GM18907 (cell line): ENCODE measurements at regions not wholly inside any gene's neighbourhood (a gene's known extent, or its start where the extent isn't known, plus 50 kb on each side); places are given as distances from the start of the nearest gene placed in this dataset.

Experiments used
- ATAC-seq: cut with Tn5 transposase; IDR thresholded peaks from one replicate; pipeline ENCODE4 v1.9.1; 2021; ENCODE audit warnings: mild to moderate bottlenecking, moderate library complexity; ENCODE audit not compliant: unreplicated experiment

DNA sequence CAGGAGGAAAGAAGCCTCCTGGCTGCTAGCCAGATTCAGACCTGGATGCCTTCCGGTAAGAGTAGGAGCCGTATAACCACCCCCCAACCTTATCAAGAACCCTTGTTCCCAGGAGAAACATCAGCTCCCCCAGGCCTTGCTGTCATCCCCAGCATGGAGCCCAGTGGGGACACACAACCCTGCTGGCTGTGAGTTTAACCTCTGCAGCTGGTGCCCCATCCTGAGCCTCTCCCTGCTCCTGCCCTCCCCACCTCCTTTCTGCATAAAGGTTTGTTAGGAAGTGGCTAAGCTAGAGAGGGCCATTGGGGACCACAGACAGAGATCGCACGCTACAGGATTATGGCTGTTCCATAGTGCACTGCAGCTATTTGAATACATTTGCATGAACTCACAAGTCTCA, 55.5 kb upstream of the RPL38 start:
- ATAC-seq = no peak

DNA sequence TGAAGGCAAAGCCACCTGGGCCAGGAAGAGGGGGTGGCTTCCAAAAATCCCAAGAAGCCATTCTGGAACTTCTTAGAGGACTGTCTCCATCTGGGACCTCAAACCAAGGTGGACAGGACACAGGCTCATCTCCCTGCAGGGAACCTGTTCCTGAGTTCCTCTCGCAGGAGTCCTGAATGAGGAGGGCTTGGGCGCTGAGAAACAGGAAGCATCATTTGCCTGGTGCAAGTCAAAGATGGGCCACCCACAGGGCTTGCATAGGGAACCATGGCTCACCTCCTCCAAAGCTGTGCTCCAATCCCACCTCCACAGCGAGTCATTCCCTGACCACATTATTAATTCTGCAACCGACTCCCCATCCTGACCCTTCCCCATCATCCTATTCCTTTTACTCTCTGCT, 55.0 kb upstream of the RPL38 start:
- no peak for ATAC-seq

DNA sequence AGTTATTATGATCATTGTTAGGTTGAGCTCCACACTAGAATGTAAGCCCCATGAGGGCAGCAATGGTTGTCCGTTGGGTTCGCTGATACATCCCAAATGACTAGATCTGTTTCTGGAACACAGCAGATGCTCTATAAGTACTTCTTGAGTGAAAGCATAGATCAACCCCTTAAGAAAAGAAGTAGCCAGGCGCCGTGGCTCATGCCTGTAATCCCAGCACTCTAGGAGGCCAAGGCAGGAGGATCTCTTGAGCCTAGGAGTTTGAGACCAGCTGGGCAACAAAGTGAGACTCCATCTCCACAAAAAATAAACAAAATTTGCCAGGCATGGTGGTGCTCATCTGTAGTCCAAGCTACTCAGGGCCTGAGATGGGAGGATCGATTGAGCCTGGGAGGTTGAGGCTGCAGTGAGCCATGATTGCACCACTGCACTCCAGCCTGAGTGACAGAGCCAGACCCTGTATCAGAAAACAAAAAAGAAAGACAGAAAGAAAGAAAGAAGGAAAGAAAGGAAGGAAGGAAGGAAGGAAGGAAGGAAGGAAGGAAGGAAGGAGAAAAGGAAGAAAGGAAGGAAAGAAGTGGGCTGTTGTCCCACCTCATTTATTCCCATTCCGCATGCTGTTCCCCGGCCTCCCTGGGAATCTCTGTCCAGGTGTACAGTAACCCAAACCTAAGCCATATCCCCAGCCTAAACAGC, 54.4 kb upstream of the RPL38 start:
- no peak for ATAC-seq

DNA sequence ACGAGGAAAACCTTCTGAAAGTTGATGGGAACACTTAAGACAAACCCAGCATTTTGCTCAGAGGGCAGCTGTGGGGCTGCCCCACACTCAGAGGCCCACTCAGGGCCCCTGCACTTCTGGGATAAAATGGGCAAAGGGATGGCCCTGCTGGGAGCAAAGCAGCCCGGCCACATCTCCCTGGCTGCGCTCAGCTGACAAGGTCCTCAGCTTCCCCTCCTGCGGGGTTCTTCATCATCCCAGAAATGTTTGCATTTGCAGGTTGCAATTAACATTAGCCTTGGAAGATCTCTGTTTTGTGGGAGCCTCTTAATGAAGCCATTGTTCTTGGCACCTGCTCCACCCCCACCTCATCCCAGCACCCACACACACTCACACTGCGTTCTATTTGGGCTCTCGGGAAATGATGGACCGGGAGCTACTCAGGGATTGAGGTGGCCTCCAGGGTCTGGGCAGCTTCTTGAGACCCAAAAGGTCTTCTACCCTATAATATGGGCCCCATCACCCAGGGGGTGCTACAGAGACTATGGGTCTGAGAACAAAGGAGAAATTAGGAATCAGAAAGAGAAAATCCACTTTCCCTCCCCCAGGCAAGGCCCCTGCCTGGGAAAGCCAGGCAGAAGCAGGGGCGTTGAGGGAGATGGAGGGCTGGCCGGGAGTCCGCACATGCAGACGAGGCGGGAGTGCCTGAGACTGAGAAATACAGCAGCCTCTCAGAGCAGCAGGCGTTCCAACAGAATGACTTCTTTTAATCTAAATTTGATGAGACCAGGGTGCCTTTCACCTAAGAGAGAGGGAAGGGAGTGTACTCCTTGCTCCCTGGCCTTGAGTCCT, 53.7 kb upstream of the RPL38 start:
- no peak for ATAC-seq

GRCh38 chr17:74150428-74151025, 53.0 kb upstream of the RPL38 start:
- no peak for ATAC-seq

DNA sequence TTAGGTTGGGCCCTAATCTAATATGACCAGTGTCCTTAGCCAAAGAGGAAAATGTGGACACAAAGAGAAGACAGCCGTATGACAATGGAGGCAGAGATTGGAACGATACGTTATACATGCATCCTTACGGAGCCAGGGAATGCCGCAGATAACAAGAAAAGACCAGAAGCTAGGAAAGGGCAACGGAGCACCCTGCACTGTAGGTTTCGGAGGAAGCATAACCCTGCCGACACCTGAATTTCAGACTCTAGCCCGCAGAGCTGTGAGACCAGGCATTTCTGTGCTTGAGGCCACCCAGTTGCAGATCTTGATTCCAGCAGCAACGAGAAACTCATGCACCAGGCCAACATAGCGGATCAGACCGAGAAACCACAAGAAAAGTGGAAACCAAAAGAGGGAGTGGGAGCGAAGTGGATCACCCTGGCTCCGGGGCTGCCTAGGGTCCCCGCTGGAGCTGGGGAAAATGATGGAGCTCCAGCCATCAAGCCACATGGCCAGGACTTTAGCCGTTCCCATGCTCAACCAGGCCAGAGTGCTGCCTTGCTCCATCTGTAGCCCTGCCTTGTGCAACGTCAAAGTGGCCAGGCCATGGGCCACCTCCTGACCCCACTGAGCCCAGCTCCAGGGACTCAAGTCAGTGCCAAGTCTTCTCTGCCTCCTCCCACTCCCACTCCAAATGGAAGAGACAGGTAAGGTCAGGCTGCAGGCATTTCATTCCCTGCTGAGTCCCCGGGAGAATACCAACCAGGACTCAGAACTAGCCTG, 51.7 kb upstream of the RPL38 start:
- no peak for ATAC-seq

DNA sequence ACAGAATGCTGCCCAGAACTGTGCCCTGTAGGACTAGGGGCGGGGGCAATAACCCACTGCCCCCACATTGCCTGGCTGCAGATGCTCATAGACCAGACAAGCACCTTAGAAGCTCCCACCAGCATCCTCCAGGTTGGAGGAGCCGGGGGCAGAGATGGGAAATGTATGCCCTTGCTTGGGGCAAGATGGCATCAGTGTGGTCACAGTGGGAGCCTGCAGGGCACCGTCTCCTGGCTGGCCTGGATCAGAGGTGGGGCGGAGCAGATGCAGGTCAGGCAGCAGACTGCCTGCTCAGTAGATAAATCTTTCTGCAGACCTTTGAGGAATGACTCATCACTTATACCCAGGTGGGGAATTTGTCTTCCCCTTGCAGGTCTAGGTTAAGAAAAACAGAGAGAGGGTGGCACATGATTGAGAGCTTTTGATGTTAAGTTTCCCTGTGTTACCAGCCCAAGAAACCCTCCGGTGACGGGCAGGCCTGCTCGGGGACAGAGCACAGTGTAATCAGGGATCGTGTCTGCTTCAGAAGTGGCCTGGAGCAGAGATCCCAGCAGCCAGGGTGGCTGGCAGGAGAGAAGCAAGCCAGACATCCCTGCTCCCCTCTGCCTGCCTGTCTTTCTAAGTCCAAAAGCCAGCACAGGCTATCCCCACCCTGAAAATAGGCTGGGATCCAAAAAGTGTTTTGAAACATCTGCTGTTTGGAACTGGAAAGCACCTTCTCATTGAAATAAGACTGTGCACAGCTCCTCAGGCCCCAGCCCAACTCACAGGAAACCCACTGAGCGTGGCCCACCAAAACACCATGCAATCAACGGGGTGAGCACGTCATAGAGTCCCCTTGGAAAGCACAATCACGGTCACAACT, 50.7 kb upstream of the RPL38 start:
- ATAC-seq = no peak

- ATAC-seq = no peak
Measured at GRCh38 chr17:74153456-74153810, 50.0 kb upstream of the RPL38 start.
